ENCODE measurements at regions not wholly inside any gene's neighbourhood (a gene's known extent, or its start where the extent isn't known, plus 50 kb on each side); places are given as distances from the start of the nearest gene placed in this dataset.

GRCh38 chr21:16320110-16320509, 590.3 kb downstream of the USP25 start:
- no peak for DNase-seq (ENCODE audit: low spot score)
- no peak for TF ChIP-seq CTCF (IDR thresholded peaks at IDR 0.05; ENCODE audit: extremely low read depth, missing control alignments)

GRCh38 chr21:16322454-16322853, 592.7 kb downstream of the USP25 start:
- TF ChIP-seq CTCF (IDR thresholded peaks at IDR 0.05; ENCODE audit: extremely low read depth, missing control alignments), result no peak
- DNase-seq (ENCODE audit: low spot score), result no peak

GRCh38 chr21:16323596-16323995, 593.8 kb downstream of the USP25 start:
- TF ChIP-seq CTCF (IDR thresholded peaks at IDR 0.05; ENCODE audit: extremely low read depth, missing control alignments), result no peak
- no peak for DNase-seq (ENCODE audit: low spot score)

GRCh38 chr21:16324630-16325029, 594.8 kb downstream of the USP25 start:
- DNase-seq (ENCODE audit: low spot score), result no peak
- TF ChIP-seq CTCF (IDR thresholded peaks at IDR 0.05; ENCODE audit: extremely low read depth, missing control alignments), result no peak

GRCh38 chr21:16330082-16330907, 600.5 kb downstream of the USP25 start:
- DNase-seq (ENCODE audit: low spot score), result peak; percentile 21

GRCh38 chr21:16330908-16331268, 601.1 kb downstream of the USP25 start:
- DNase-seq (ENCODE audit: low spot score), result no peak
- TF ChIP-seq CTCF (IDR thresholded peaks at IDR 0.05; ENCODE audit: extremely low read depth, missing control alignments), result no peak

More at GRCh38 chr21:16330082-16330907, 600.5 kb downstream of the USP25 start:
- TF ChIP-seq CTCF (IDR thresholded peaks at IDR 0.05; ENCODE audit: extremely low read depth, missing control alignments), result peak; percentile 14

- TF ChIP-seq CTCF (IDR thresholded peaks at IDR 0.05; ENCODE audit: extremely low read depth, missing control alignments), result no peak
- no peak for DNase-seq (ENCODE audit: low spot score)
These were observed 607.5 kb downstream of the USP25 start for GRCh38 chr21:16337266-16337665.

Measured in GM20000 (cell line).